ENCODE measurements at regions not wholly inside any gene's neighbourhood (a gene's known extent, or its start where the extent isn't known, plus 50 kb on each side); places are given as distances from the start of the nearest gene placed in this dataset.

DNA sequence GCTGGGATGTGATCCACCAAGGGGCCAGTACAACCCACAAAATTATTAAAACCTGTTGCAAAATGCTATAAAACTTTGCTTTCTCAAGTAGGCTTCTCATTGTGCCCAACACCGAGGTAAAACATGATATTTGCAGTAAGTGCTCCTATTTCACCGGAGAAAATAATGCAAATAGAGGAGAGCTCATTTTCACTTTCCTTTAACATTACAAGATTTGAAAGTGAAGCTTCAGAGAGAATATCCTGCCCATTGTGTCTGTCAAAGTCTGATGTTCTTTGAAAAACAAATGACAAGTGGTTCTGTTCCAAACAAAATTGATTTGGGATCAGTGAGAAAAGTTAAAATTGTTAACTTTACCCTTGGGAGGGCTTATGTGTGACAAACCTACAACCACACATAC, 287.1 kb downstream of the KCNN2 start:
- TF ChIP-seq CTCF (IDR thresholded peaks at IDR 0.05; ENCODE audit: insufficient read depth, low read depth, low read length) (no peak), EZH2 (IDR thresholded peaks at IDR 0.05; ENCODE audit: insufficient read depth, low read length) (no peak)

Data from astrocyte (in vitro differentiated cells and primary cell).